ENCODE measurements at regions not wholly inside any gene's neighbourhood (a gene's known extent, or its start where the extent isn't known, plus 50 kb on each side); places are given as distances from the start of the nearest gene placed in this dataset.

DNA sequence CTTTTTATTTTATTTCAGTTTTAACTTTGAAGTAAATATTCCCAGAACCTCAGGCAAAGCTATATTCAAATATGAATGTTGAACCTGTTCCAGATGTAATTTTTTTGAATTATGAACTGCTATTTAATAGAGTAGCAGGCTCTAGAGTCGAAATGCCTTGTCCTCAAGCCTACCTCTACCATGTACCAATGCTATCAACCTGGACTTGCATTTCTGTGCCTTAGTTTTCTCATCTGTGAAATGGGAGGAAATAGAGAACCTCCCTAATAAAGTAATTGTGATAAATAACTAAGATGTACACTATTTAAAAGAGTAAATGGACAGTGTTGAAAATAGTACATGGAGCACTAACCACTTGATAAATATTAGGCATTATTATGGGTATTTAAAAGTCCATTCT lies 551.6 kb upstream of the JARID2 start:
- Histone ChIP-seq H3K4me3 (no peak overlapping the region), H3K36me3 (ENCODE audit: control insufficient read depth in 2 of 2, insufficient read depth in 2 of 2, low read length in 1 of 2) (no peaks in the 10 kb centered on the region), H3K27ac (ENCODE audit: control insufficient read depth, insufficient read depth) (no peak overlapping the region), H3K9ac (ENCODE audit: control insufficient read depth, insufficient read depth, low read length) (no peak overlapping the region), H3K9me3 (replicated peaks; ENCODE audit: control insufficient read depth, insufficient read depth, low read length) (no peaks in the 10 kb centered on the region), H3K79me2 (ENCODE audit: control insufficient read depth, insufficient read depth, low read length) (no peaks in the 10 kb centered on the region), H3K4me2 (ENCODE audit: control insufficient read depth, insufficient read depth) (no peak overlapping the region), H2AFZ (ENCODE audit: control insufficient read depth, low read depth, low read length) (no peak overlapping the region), H3K27me3 (replicated peaks in 1 of 2; ENCODE audit: control insufficient read depth in 2 of 2, insufficient read depth in 2 of 2, low read length in 1 of 2) (no peaks in the 10 kb centered on the region), H4K20me1 (ENCODE audit: control insufficient read depth, insufficient read depth) (no peaks in the 10 kb centered on the region), H3K4me1 (ENCODE audit: control insufficient read depth, insufficient read depth, low read length) (no peaks in the 10 kb centered on the region)
- intact Hi-C loops (cut with micrococcal nuclease; ENCODE audit: unreplicated experiment), result no loop called here
- ChIA-PET RAD21 (ENCODE audit: unreplicated experiment) (no interaction called here), SMC1A (ENCODE audit: uncharacterized antibody, unreplicated experiment) (interaction anchor here (0.7 to 1.0 kb wide), 3 partner anchors 8 to 566 kb away, joined by 3 read pairs; no protein-coding TSS in a partner anchor), CTCF (no interaction called here), POLR2A (no interaction called here)
- WGBS (ENCODE audit: insufficient coverage, insufficient replicate concordance, low lambda C conversion rate, missing lambda C conversion rate), result 0% methylated on average over 1 of the region's 1 CpG
- TF ChIP-seq RCOR1 (conservative IDR thresholded peaks at IDR 0.05; ENCODE audit: low read depth, low read length) (no peak), IKZF1 (conservative IDR thresholded peaks at IDR 0.05) (no peak), MYB (IDR thresholded peaks at IDR 0.05; ENCODE audit: borderline replicate concordance, low read depth, low read length) (no peak), FOS (IDR thresholded peaks at IDR 0.05; ENCODE audit: borderline replicate concordance, extremely low read depth, insufficient read length) (no peak), CHD2 (IDR thresholded peaks at IDR 0.05; ENCODE audit: borderline replicate concordance, low read depth, low read length) (no peak), BMI1 (IDR thresholded peaks at IDR 0.05; ENCODE audit: borderline replicate concordance) (no peak), STAT1 (conservative IDR thresholded peaks at IDR 0.05) (no peak), SP1 (IDR thresholded peaks at IDR 0.05; ENCODE audit: low read depth, low read length) (no peak), POLR2A (IDR thresholded peaks at IDR 0.05; ENCODE audit: low read depth, low read length) (no peak), KAT2A (conservative IDR thresholded peaks at IDR 0.05; ENCODE audit: control insufficient read depth, low read depth, low read length) (no peak)
- TF ChIP-seq, protein P1, sequence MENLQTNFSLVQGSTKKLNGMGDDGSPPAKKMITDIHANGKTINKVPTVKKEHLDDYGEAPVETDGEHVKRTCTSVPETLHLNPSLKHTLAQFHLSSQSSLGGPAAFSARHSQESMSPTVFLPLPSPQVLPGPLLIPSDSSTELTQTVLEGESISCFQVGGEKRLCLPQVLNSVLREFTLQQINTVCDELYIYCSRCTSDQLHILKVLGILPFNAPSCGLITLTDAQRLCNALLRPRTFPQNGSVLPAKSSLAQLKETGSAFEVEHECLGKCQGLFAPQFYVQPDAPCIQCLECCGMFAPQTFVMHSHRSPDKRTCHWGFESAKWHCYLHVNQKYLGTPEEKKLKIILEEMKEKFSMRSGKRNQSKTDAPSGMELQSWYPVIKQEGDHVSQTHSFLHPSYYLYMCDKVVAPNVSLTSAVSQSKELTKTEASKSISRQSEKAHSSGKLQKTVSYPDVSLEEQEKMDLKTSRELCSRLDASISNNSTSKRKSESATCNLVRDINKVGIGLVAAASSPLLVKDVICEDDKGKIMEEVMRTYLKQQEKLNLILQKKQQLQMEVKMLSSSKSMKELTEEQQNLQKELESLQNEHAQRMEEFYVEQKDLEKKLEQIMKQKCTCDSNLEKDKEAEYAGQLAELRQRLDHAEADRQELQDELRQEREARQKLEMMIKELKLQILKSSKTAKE (IDR thresholded peaks at IDR 0.05; ENCODE audit: low read depth, poor library complexity, severe bottlenecking), result no peak
- FAIRE-seq (no peak), DNase-seq (ENCODE audit: low read depth, low spot score) (no peak), ATAC-seq (no peak)
- no TSS peak for BruUV-seq (replicated peaks)
- in situ Hi-C loops (cut with MboI), result no loop called here

All from GM12878 (cell line).